Transverse colon (tissue), 4 donors: ENCODE measurements at regions not wholly inside any gene's neighbourhood (a gene's known extent, or its start where the extent isn't known, plus 50 kb on each side); places are given as distances from the start of the nearest gene placed in this dataset.

Source experiments
- CTCF ChIP-seq, 5 experiments: fragments of 200-600 bp in 3 of 5; fragments of 450-650 bp in 2 of 5; sonication (generic) in 3 of 5; IDR thresholded peaks; 1 replicate in 2 of 5; 2 replicates in 3 of 5; pipeline ENCODE4 v1.5.1; 2016 to 2017; ENCODE audit warnings: antibody characterized with exemption in 5 of 5, inconsistent platforms in 3 of 5, mild to moderate bottlenecking in 2 of 5, moderate library complexity in 1 of 5
- EP300 ChIP-seq: sonication (generic); formaldehyde crosslinking; IDR thresholded peaks from one replicate; pipeline ENCODE4 v1.6.1; 2017; ENCODE audit warnings: antibody characterized with exemption, low read depth
- POLR2A ChIP-seq: fragments of 450-650 bp; IDR thresholded peaks from one replicate; pipeline ENCODE4 v1.6.1; 2016; ENCODE audit warnings: antibody characterized with exemption, mild to moderate bottlenecking, moderate library complexity
- POLR2AphosphoS5 ChIP-seq, 3 donors: sonication (generic); formaldehyde crosslinking; IDR thresholded peaks; one replicate each; pipeline ENCODE4 v1.6.1; 2016; ENCODE audit warnings: antibody characterized with exemption in 3 of 3

GRCh38 chr1:221271701-221272100, 392.5 kb downstream of the HLX start:
- TF ChIP-seq POLR2A (no peak), CTCF (IDR thresholded peaks at IDR 0.05) (no peak), POLR2AphosphoS5 (IDR thresholded peaks at IDR 0.05) (no peak), EP300 (no peak)
